HG02870 (cell line): ENCODE measurements at regions not wholly inside any gene's neighbourhood (a gene's known extent, or its start where the extent isn't known, plus 50 kb on each side); places are given as distances from the start of the nearest gene placed in this dataset.
"Not testable (repeated sequence)": the region's sequence is repeated elsewhere in the genome, so short reads cannot be mapped to it uniquely, and the experiment has no call there.

ENCODE experiments used
- ATAC-seq: cut with Tn5 transposase; IDR thresholded peaks from one replicate; pipeline ENCODE4 v1.9.1; 2021; ENCODE audit warnings: mild to moderate bottlenecking, moderate library complexity; ENCODE audit not compliant: unreplicated experiment

DNA sequence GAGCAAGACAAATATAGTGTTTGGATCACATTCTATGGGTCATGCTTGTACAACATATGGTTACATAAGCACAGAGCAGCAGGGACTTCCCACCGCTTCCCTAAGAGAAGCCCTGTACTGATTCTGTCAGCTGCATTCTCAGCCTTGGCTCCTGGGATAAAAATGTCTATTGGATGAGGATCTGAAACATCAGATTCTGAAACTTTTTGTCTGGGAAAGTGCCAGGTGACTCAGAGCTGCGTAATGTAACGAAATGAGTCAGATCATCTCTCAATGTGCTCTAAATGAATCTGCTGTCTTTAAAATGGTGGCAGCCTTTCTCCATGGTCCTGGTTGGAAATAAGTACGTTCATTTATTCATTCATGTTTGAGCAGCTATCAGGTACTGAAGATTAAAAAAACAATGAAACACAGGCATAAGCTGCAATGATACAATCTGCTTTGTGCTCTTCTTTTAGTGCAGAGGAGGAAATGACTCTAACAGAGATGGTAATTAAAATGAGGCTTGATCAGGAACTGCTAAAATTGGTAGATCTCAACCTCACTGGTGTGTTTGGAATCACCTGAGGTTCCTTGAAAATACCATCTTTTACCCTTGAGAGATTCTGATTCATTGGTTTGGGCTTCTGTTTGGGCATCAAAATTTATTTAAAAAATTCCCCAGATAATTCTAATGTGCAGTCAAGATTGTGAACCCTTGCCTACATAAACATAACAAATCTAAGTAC is 99.1 kb upstream of the NAP1L1 start:
- ATAC-seq, result peak; percentile 94

GRCh38 chr12:76180401-76181277 is 96.2 kb upstream of the NAP1L1 start:
- ATAC-seq, result no peak

DNA sequence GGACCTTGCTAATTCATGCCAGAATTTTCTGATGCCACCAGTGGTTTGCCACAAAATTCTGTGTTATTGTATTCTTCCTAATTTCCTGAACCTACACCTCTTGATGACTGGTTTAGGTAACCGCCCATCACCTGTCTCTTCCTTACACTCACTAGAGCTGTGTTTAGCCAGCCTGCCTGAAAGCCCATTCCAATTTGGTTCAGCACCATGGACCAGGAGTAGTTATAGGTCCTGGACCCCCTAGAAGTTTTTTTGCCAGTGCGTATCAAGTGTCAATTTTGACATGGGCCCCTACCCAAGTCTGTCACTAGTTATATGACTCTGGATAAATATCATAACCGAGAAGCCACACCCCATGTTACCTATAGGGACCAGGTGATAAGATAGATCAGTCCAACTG is 94.0 kb upstream of the NAP1L1 start:
- ATAC-seq, result no peak

DNA sequence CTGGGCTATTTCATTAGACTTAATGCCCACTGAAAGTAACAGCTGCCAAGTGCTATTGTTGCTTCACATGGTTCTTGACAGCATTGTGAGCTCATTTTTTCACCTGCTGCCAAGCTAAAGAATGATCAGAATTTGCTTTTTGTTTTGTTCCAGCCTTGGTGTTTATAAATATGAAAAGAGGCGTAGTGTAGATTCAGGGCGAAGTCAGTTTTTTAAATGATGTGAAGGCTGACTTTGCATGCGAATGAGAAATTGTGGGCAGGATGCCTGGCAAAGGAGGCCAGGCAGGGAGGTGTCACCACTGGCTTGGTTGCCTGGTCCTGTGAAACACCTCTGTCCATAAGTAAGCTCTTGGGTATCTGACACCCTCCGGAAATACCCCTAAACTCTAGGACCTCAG is 93.3 kb upstream of the NAP1L1 start:
- no peak for ATAC-seq

DNA sequence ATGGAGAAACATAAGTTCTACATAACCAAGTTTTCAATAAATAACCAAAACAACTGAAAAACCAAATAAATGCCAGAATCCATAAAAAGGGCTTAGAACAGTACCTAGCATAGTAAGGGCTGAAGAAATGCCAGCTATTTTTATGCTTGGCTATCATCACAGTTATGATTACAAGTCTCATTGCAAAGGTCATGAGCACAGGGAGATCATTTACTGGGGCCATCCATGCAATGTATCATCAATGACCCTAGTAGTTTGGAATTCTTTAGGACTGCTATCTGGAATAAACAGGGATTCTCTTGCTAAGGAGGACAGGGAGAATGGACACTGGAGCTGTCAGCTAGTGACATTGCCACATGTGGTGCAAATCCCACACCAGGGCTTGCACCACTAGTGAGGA is 92.5 kb upstream of the NAP1L1 start:
- no peak for ATAC-seq

DNA sequence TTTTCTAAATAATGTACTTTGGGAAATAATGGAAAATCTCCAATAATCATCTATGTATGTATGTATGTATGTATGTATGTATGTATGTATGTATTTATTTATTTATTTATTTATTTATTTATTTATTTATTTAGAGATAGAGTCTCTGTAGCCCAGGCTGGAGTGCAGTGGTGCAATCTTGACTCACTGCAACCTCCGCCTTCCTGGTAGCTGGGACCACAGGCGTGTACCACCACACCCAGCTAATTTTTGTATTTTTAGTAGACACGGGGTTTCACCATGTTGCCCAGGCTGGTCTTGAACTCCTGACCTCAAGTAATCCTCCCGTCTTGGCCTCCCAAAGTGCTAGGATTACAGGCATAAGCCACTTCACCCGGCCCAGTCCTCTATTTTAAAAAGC is 91.5 kb upstream of the NAP1L1 start:
- ATAC-seq, result not testable (repeated sequence)

DNA sequence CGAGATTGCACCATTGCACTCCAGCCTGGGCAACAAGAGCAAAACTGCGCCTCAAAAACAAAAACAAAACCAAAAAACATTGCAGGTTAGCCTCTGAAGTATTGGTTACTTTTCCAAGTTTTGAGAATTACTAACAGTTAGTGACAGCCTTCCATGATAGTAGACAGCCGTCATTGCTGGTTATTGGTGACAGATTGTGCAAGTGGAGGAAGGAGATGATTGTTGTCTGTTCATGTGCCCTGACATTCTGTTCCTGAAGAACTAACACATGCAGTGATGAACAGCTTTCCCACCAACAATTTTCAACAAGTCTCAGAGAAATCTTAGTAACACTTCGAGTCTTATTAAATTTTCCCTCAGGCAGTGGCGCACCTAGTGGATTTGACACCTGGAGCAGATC is 89.3 kb upstream of the NAP1L1 start:
- no peak for ATAC-seq

DNA sequence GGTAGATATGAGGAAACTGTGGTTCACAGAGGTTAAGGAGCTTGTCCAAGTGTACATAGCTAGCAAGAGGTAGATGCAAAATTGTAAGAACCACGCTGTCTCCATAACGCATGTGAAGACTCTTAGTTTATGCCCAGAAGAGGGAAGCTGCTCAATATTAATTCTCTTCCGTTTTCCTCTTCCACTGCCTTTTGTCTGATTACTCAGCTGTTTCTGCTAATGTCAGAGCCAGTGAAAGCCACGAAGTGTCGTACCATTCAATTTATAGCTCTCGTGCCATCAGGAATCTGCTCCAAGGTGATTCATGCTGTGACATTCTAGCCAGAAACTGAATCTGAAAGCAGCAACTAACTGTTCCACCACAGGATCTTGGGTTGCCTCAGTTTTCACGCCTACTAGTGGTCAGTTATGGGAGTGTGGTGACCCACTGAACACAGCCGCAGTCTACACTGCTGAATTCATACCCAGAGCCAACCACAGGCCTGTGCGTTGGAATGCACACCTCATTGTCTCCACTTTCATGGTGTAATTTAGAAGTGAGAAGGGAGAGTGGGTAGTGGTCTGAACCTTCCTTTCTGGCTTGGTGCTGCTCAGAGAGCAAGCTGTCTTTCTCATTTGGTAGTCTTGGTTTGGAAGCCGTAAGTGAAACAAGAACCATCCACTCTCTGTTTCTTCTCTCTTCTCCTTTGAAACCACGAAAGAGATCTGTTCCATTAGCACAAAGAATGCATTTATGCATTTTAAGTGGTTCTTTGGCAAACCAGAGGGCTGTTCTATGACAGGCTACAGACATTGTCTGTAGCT is 74.2 kb upstream of the NAP1L1 start:
- ATAC-seq, result peak; percentile 97

DNA sequence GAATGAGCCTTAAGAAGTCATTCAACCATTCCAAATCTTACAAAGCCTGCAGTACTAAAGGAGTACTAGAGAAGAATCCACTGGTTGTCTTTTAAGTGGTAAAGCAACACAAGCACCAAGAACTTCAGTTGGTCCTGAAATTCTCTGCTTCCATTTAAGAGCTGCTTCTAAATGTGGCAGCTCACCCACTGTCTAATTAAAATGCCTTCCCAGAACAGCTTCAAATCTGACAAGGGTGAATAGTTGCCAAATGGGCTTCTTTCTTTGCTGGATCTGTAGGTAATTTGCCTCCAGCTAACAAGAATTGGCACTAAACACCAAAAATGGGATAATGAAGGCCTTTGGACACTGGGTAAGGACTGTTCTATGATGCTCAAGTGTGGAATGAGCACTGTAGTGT is 72.2 kb upstream of the NAP1L1 start:
- ATAC-seq, result no peak

GRCh38 chr12:76156314-76156713 is 71.8 kb upstream of the NAP1L1 start:
- ATAC-seq, result no peak

GRCh38 chr12:76155157-76155670 is 70.7 kb upstream of the NAP1L1 start:
- no peak for ATAC-seq

DNA sequence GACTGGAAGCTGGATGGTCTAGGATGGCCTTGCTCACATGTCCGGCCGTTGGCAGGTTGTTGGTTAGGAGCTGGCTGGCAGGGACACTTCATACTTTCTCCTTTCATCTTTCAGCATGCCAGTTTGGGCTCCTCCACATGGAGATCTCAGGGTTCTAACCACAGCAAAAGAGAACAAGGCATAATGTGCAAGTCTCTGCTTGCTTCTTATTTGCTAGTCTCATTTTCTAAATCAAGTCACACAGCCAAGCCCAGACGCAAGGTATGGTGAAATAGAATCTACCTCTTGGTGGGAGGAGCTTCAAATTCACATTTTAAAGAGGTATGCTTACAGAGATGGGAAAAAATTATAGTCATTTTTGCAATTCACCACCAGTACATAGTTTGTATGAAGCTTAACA is 69.1 kb upstream of the NAP1L1 start:
- ATAC-seq, result peak; percentile 8

DNA sequence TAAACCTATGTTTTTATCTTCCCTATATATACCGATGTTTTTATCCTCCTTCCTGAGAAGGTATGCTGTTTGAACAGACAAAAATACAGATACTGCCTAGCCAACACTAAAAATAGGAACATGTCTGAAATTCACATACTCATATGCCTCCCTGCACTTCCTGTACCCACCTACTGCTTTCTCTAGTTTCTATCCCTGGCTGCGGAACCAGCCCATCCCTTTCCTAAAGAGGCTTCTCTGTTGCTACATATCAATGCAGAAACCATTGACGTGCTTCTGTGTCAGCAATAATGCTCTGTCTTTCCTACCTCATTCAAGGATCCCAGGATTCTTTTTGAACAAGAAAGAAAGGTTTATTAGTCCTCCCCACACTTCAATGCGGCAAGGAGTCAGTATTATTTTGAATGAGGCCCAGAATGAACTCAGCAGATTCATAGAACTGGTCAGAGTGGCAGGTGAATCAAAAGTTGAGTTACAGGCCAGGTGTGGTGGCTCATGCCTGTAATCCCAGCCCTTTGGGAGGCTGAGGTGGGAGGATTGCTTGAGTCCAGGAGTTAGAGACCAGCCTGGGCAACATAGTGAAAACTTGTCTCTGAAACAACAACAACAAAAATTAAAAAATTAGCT is 67.8 kb upstream of the NAP1L1 start:
- peak; percentile 75 for ATAC-seq

DNA sequence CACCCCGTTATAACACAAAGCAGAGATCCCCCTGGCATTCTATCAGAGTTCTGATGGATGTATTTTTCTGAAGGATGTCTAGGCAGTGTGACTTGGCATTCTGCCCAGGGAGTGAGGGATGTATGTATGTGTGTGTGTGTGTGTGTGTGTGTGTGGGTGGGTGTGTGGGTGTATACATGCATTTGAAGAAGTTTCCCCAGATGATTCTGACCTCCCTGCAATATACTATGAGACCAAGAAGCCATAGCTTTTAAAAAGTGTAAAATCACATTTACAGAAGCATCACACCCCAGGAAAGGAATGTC is 59.7 kb upstream of the NAP1L1 start:
- ATAC-seq, result no peak

DNA sequence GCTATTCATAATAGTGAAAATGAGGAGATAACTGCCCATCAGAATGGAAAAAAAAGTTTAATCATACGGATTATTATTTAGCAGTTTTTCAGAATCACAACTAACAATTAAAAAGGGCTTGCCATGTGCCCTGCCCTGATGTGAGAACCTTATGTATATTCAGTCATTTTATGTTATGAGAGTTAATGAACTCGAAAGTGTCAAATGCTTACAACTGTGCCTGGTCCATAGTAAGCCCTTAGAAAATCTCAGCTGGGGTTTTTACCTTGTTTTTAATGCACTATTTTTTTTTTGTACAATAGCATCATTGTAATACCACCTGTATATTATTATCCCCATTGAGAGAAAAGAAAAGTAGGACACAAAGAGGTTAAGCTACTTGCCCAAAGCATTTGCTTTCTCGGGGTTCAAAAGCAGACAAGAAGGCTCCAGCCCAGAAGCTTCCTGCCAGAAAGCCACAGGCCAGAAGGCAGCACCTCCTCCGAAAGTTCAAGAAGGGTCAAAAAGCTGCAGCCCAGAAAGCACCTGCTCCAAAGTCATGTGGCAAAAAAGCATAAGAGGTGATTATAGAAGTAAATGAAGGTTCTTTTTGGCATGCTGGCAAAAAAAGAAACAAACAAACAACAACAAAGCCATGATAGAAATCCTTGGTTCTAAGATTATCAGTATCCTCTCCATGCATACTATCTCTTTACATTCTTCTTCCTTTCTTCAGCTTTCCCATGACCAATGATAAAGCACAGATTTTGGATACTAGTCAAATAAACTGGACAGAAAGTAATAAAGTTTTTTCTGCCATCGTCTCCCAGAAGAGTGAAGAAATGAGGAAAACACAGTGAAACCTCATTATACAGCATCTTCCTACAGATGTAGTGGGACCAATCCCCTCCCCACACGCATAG is 59.1 kb upstream of the NAP1L1 start:
- peak; percentile 97 for ATAC-seq

GRCh38 chr12:76142305-76142704 is 57.8 kb upstream of the NAP1L1 start:
- no peak for ATAC-seq

DNA sequence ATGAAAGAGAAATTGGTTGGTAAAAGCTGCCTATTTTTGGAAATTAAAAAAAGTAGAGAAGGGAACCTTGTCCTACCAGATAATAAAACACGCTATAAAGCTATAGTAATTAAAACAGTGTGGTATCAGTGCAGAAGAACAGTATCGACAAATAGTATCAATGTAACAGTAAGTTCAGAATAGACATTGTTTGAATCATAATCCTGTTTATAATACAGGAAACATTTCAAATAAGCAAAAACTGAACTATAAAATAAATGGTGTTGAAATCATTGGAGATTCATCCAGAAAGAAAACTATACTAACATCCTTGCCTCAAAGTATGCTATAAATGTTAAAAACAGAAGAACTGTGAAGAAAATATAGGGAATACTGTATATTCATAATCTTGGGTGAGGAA is 54.2 kb upstream of the NAP1L1 start:
- ATAC-seq, result no peak

DNA sequence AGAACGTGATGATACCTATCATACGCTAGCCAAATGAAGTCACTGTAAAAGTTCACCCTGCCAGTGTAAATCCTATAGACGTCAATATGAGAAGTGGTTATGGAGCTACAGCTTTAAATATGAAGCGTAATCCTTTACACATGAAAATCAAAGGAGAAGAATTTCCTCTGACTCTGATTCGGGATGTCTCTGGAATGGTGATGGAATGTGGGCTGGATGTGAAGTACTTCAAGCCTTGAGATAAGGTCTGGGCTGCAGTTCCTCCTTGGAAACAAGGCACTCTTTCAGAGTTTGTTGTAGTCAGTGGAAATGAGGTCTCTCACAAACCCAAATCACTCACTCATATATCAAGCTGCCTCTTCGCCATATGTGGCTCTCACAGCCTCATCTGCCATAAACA is 53.1 kb upstream of the NAP1L1 start:
- ATAC-seq, result no peak

DNA sequence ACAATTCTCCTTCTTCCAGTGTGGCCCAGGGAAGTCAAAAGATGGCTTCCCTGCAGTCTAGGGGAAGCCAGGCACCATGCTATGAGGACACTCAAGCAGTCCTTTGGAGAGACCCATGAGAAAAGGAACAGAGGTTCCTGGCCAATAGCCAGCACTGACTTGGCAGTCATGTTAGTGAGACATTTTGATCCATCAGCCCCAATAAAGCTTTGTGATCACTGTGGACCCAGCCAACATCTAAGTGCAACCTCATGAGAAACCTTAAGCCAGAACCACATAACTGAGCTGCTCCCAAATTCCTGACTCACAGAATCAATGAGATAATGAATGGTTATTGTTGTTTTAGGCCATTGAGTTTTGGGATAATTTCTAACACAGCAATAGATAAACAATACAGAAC is 51.0 kb upstream of the NAP1L1 start:
- ATAC-seq, result no peak
